Right ventricle myocardium superior (tissue), 1 donor: ENCODE measurements at regions not wholly inside any gene's neighbourhood (a gene's known extent, or its start where the extent isn't known, plus 50 kb on each side); places are given as distances from the start of the nearest gene placed in this dataset.
A peak's percentile ranks its signal among the peaks of the same experiment; 100 is the strongest.

Experiments
- ATAC-seq: fragments of 200-7000 bp; cut with Tn5 transposase; one replicate; pipeline ENCODE4 v1.9.1; 2020; ENCODE audit warnings: mild to moderate bottlenecking; ENCODE audit not compliant: poor library complexity
- DNase-seq: peaks from one replicate; pipeline ENCODE4 v3.0.0-alpha.2; 2020
- intact Hi-C: fragments of 100-400 bp; cut with DNase I; formaldehyde crosslinking; loops from one replicate; pipeline ENCODE4 v1.11.2; 2022
- donor health status: DM: no; HTN: yes; CAD: no; lungs with severe emphysema.

DNA sequence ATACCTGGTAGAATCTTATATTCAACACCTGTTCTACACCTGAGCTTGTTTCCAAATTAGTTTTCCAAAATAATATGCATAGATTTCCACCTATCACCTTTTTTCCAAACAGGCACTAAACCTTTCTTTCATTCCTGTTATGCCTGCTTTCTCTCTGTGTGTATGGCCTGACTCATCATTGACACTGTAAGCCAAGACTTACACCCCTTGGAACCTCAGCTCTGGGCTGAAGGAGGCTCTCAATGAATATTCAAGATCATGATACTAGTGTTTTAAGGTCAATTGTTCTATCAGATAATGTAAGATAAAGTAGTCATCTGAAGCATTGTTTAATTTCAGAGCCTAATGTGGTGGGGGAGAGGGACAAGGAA lies 1193.3 kb downstream of the FLRT2 start:
- DNase-seq (no peak), ATAC-seq (no peak)
- intact Hi-C loops: no loop called here

DNA sequence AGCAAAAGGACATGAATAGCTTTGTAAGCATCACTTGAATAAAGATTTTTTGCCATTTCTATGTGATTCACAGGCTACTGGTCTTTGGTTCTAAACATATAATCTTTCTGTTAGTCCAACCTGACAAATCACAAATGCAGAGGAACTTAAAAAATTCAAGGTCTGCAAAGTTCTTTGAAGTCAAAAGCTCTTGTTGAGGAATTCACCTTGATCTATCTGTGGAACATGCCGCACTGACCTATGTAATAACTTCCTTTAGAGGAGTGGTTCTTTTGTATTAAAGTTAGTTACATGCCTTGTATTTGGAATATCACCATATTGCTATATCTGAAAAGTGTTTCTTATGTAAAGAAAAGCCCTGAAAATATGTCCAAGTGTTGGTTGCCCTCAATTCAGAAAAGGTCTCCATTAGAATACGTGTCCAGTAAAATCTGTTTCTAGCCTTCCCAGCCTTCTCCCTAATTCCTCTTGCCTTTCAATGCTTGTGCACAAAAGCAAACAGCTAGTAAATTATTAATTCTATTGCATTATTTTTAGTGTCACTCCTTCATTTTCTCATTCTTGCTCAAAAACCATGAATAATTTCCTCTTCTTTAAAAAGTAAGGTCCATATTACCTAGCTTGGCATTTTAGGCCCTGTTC lies 1192.8 kb downstream of the FLRT2 start:
- intact Hi-C loops: no loop called here
- DNase-seq (no peak), ATAC-seq (no peak)

DNA sequence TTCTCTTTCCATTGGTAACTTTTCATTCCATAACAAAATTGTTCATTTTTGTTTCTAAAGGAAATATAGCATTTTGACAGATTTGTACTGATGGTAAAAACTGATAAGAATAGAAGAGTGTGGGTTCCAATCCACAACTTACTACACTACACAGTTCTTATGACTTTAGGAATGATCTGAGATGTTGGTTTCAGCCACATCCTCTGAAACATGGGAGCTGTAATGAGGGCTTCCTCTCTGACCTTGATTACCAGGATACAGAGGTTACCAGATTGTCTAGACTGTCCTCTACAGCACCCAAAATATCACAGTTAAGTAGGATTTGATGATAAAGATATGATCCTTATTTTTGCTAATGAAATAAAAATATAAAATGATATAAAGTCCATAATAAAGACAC lies 1184.6 kb downstream of the FLRT2 start:
- ATAC-seq (no peak), DNase-seq (no peak)
- intact Hi-C loops: no loop called here

DNA sequence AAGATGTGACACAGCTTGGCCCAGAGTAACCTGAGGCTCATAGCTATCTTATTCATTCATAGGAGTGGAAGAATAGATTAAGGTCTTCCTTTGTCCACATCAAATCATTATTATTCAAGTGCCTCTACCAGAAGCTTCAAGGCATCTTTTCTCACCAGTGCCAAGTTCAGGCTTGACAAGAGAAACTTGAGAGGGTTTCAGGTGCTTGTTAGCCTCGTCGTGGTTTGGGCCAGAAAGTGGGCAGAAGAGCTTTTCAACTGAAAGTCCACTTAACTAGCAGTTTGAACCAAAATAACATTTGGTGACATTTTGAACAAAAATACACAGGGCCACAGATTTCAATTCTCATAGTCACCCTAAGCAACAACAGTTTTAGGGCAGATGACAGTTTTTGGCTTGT lies 1184.2 kb downstream of the FLRT2 start:
- ATAC-seq: no peak
- no peak for DNase-seq
- intact Hi-C loops: no loop called here

DNA sequence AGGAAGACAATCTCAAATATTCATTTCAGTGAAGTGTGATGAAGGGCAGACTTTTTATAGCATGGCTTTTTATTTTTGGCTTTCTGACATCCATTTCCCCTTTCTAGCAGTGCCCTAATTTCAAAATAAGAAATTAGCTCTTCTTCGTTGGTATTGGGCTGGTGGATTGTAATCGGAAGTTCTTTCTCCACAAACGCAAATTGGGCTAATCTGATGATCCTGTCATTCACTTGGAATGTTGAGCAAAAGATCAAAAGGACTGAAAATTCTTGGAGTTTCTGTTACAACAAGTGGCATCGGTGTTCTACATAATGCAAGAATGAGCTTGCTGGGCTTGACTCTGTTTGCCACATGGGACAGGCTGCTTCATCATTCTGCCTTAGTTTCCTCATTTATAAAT lies 1182.8 kb downstream of the FLRT2 start:
- intact Hi-C loops: no loop called here
- DNase-seq (no peak), ATAC-seq (no peak)

DNA sequence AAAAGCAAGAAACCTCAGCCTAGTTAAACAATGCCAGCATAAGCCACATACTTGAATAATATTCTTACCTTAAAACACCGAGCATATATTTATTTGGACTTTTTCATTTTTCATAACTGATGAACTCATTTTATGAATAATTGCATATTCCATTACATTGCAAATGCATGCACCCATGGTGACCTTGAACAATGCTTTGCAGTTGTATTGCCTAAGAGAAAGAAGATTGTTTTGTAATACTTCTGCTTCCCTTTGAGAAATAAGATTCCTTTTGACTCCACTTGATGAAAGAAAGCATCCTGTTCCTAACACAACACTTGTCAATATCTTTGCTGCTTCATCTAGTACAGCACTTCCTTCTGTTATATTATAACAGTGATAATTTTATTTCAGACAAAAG lies 1182.2 kb downstream of the FLRT2 start:
- DNase-seq (no peak), ATAC-seq (no peak)
- intact Hi-C loops: no loop called here

DNA sequence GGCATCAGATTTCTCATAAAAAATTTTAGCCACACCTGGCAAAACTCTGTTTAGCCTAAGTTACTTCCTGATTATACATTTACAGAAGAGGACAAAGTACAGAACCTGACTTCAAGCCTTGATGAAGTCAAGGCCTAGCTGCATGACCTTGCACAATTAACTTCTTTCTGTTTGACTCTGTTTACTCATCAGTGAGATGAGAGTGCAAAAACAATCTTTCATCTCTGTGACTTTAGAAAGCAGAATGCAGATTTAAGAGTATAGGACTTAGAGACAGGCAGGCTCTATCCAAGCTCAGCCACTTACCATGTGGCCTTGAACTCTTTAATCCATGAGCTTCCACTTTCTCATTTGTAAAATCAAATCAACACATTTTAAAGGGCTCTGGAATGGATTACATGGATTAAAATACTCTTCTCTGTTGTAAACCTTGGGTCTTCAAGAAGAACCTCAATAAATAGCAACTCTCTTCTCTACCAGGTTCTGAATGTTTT lies 1178.9 kb downstream of the FLRT2 start:
- no peak for ATAC-seq
- no peak for DNase-seq
- intact Hi-C loops: no loop called here

DNA sequence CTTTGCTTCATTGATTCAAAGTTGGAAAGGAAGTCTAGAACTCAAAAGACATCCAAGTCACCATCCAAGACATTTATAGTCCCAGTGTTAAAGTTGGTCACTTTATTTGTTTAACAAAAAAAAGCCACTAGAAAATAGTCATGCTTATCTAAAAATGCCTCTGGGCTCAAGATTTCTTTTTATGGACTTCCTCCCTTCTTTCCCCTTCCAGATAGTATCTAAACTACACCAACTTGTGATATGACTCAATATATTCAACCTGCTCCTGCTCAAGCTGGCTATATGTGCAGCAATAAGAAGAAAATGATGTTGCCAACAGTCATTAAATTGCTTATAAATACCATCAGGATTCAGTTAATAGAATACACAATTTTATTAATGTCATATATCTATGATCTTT lies 1177.1 kb downstream of the FLRT2 start:
- intact Hi-C loops: no loop called here
- no peak for DNase-seq
- no peak for ATAC-seq

DNA sequence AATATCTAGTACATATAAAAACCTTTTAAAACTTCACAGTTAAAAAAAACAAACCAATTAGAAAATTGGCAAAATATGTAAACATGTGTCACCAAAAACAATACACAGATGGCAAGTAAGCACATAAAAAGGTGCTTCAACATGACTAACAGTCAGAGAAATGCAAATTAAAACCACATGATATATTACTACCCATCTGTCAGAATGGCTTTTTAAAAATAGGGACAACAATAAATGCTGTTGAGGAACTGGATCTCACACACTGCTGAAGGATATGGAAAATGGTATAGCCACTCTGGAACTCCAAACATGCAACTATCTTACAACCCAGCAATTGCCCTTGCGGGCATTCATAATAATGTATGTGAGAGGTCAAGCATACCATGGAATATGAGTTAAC lies 1153.6 kb downstream of the FLRT2 start:
- intact Hi-C loops: no loop called here
- DNase-seq (no peak), ATAC-seq (no peak)

DNA sequence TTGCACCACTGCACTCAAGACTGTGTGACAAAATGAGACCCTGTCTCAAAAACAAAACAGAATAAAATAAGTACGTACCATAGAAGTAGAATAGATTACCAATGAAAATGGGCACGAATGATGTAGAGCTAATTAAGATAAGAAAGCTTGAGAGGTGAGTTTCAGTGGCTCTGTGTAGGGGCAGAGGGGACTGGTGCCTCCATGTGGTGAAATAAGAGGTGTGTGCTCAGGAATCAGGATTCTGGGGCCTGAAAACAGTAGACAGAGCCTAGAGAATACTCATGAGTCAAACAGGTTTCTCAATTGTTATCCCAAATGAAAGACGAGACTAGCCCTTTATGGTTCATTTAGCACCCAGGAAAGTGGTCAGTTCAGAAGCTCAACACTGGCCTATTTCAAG lies 1145.1 kb downstream of the FLRT2 start:
- intact Hi-C loops: no loop called here
- no peak for DNase-seq
- no peak for ATAC-seq

DNA sequence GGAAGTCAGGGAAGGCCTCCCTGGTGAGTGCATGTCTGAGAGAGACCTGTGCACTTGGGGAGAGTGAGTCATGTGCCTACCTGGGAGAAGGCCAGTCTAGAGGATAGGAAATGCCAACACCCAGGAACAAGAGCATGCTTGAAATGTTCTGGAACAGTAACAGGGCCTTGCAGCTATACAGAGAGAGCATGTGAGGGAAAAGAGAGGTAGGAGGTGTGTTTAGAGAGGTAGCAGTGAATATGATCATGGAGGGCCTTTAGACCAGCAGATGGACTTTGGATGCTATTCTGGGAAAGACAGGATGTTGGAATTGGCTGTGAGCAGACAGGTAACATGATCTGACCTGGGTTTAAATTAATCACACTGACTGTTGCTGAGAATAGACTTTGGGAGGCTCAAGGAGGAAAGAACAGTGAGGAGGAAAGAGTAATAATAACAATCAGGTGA lies 1143.6 kb downstream of the FLRT2 start:
- DNase-seq (no peak), ATAC-seq (no peak)
- intact Hi-C loops: no loop called here

DNA sequence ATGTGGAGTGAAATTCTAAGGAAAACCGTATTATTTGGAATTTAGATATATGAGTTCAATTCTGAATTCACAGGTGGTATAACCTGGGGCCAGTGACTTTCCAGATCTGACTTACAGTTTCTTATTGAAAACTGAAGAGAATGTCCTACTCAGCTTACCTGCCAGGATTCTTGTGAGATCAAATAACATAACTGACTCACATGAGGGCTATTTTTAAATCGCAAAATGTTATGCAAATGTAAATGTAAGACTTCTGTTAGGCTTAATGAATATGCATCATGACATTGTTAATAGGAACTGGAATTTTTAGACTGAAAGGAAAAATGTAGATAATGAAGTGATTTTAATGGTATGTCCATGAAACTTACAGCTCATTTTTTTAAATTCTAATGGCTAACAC lies 1142.1 kb downstream of the FLRT2 start:
- no peak for ATAC-seq
- DNase-seq: no peak
- intact Hi-C loops: no loop called here

DNA sequence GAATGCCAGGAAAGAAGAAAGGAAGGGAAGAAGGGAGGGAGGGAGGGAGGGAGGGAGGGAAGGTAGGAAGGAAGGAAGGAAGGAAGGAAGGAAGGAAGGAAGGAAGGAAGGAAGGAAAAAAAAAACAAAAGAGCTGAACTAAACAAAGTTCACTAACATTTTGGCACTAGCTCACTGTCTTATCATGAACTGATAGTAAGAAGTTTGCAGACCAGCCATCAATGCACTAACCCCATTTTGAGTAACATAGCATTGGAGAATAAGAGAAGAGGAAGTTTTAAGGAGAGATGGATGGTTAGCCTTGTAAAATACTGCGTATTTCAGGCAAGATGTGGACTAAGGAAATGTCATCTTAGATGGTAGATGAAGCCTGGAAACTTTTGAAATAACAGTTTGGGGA lies 1136.0 kb downstream of the FLRT2 start:
- ATAC-seq: no peak
- intact Hi-C loops: no loop called here
- DNase-seq: no peak

DNA sequence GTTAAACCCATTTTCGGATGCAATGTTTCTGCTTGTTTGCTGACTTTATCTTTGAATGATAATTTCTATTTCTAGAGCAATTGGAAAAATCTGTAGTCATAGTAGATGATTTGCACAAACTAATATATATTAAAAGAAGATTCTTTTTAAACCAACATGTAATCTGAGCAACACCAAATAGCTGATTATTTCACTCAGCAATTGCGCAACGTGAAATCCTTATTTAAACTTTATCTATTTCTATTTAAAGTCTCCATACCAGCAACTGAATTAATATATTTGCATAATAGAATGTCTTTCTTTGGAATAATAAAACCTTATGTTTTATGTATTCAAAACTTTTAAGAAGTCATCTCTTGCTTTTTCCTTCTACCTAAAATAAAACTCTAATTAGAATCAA lies 1132.4 kb downstream of the FLRT2 start:
- DNase-seq (no peak), ATAC-seq (no peak)
- intact Hi-C loops: no loop called here

DNA sequence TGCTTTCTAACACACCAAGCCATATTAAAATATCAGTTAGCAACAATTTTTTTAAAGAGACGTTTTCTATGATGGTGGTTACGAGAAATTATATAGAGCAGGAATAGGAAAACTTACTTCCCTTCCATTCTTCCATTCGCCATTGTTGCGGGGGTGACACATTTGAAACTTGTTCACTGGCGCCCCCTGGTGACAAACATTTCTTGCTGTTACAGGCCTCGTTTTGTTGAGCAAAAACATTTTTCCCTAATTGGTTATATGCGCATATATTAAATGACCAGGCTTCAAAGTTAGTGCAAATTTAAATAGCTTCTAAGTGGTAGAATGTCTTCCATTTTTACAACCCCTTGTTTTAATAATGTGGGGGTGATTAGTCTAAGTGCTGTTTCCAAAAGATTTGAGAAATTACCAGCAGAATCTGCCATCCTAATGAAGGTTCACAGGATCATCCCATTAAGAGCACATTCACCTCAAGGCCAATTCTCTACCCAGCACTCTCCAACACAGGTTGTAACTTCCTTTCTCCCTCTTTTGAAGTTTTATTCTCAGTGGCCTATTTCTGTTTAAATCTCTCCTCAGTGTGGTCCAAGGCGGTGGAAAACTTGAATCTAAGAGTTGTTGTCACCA lies 1124.7 kb downstream of the FLRT2 start:
- peak; percentile 52 for DNase-seq
- intact Hi-C loops: no loop called here
- no peak for ATAC-seq

DNA sequence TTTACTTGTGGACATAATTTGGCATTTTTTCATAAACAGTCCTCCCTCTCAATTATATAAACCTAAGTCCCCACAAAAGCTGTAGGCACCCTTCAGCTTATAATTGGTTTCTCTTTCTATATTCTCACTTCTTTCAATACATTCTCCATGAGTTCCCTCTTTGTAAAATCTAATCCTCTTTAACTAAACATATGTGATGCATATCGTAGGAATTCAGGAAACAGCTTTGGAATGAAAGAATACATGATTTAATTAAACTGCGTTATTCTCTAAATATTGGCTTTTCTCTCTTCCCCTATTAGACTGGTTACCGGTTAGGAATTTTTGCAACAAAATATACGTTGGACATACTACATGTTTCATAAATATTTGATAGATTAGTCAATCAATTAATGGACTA lies 1122.6 kb downstream of the FLRT2 start:
- intact Hi-C loops: no loop called here
- DNase-seq: no peak
- no peak for ATAC-seq

DNA sequence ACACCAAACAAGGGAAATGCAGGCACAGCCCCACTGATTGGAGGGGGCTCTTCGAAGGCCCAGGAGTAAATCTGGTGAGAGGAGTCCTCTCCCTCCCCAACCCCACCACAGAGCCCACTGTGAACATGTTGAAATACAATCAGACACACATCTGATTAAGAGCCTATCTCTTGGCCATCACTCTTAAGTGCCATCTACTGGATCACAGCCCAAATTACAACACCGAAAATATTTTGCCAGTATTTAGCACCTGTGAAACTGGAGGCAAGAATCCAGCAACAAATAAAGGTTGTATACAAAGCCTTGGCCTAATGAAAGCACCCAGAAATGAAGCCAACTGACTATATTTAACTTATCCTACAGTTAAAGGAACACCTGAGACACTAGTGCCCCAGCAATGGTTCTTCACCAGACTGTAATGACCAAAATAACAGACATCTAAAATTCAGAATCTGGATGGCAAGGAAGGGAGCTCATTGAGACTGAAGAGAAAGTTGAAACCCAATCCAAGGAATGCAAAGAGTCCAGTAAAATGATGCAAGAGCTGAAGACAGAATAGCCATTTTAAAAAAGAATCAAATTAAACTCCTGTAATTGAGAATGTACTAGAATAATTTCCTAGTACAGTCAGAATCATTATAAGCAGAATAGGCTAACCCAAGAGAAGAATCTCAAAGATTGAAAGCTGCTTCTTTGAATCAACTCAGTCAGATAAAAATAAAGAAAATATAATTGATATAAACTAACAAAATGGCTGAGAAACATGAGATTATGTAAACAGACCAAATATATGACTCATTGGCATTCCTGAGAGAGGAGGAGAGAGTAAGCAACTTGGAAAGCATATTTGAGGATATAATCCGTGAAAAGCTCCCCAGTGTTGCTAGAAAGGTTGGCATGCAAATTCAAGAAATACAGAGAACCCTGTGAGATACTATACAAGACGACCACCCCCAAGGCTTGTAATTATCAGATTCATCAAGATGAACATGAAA lies 1117.0 kb downstream of the FLRT2 start:
- intact Hi-C loops: no loop called here
- no peak for ATAC-seq
- DNase-seq: no peak

DNA sequence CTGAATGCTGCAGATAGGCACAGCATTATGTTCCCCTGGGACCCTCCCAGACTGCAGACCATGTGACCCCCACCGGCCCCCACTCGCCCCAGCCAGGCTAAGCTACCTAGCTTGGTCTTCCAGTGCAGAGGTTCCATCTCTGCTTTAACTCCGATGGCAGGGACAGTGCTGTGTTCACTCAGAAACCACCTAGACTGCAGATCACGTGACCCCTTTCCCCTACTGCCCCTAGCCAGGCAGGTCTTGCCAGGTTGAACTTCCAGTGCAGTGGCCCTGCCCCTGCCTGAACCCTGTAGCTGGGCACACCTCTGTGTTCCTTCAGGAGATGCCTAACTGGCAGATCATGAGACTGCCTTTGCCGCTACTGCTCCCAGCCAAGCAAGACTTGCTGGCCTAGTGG lies 1116.2 kb downstream of the FLRT2 start:
- intact Hi-C loops: no loop called here
- no peak for ATAC-seq
- DNase-seq: no peak

DNA sequence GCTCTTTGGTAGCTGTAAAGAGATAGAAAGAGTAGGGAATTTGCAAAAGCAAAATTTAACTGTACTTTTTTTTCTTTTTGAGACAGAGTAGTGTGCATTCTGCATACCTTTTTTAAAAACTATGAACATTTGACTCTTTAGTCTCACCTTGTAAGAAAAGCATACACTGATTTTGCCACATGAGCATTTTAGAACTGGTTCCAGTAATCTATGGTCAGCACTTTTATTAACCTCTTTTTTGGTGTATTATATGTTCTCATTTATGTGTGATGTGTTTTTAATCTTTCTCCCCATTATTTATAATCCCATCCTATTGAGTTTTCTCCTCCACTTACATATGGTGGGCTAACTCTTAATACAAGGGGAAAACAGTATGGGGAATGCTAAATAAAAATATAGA lies 1111.4 kb downstream of the FLRT2 start:
- ATAC-seq (no peak), DNase-seq (no peak)

DNA sequence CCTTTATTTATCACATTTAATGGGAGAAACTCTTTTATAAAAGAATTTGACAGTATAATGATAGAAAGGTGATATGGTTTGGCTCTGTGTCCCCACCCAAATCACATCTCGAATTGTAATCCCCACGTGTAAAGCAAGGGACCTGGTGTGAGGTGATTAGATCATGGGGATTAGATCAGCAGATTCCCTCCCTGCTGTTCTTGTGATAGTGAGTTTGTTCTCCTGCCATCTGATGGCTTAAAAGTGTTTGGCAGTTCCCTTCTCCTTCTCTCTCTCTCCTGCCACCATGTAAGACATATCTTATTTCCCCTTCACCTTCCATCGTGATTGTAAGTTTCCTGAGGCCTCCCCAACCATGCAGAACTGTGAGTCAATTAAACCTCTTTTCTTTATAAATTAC lies 1110.3 kb downstream of the FLRT2 start:
- intact Hi-C loops: no loop called here
- DNase-seq: no peak

More for the DNA sequence above, 1111.4 kb downstream of the FLRT2 start:
- intact Hi-C loops: no loop called here

More for the DNA sequence above, 1110.3 kb downstream of the FLRT2 start:
- no peak for ATAC-seq
